ENCODE measurements at regions not wholly inside any gene's neighbourhood (a gene's known extent, or its start where the extent isn't known, plus 50 kb on each side); places are given as distances from the start of the nearest gene placed in this dataset.

DNA sequence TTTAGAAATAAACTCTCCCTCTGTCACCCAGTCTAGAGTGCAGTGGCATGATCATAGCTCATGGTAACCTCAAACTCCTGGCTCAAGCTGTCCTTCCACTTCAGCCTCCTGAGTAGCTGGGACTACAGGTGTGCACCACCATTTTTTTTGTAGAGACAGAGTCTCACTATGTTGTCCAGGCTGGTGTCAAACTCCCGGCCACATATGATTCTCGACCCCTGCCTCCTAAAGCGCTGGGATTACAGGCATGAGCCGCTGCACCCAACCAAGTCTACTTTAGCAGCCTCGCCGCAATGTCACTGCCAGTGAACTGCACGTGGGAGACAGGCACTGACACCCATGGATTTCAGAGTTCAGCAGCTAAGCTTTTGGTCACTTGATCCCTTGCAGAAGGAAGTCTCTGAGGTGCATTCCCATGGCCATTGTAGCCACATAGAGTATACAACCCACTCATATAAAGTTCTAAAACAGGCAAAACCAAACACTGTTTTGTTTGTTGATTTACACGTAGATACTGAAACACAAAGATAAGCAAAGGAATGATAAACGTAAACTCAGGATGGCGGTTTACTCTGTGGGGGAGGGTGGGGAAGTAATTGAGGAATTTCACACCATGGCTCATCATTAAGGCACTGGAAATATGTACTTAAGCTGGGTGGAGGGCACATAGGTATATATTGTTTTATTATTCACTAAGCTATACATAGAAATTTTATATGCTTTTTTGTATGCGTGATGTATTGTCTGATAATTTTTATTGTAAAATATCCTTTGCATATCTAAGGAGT lies 115.0 kb downstream of the MEX3B start:
- Mint-ChIP-seq H3K27me3 (ENCODE audit: insufficient read depth, low read depth) (peaks cover 2% of the 10 kb centered on the region), H3K36me3 (peaks cover 4% of the 10 kb centered on the region), H3K27ac (no peak overlapping the region)

GRCh38 chr15:81929557-81929956 lies 116.3 kb downstream of the MEX3B start:
- Histone ChIP-seq H3K79me2 (ENCODE audit: low read depth) (no peaks in the 10 kb centered on the region), H3F3A (ENCODE audit: low read depth) (peaks cover 4% of the 10 kb centered on the region), H4K20me1 (ENCODE audit: low read depth) (no peaks in the 10 kb centered on the region), H3K9me3 (ENCODE audit: low read depth) (no peaks in the 10 kb centered on the region), H2AFZ (replicated peaks) (no peak overlapping the region), H3K4me2 (no peak overlapping the region), H3K9ac (no peak overlapping the region), H3K4me1 (no peaks in the 10 kb centered on the region), H3K36me3 (no peaks in the 10 kb centered on the region), H3K27me3 (no peaks in the 10 kb centered on the region), H3K4me3 (no peak overlapping the region), H3K27ac (no peak overlapping the region)
- H3K9me3 Mint-ChIP-seq: peaks cover 6% of the 10 kb centered on the region
- no peaks in the 10 kb centered on the region for H3K4me1 Mint-ChIP-seq
- H3K4me3 Mint-ChIP-seq: no peak overlapping the region
- no peak for DNase-seq (ENCODE audit: low spot score)
- peaks cover 4% of the 10 kb centered on the region for H3K36me3 Mint-ChIP-seq
- peaks cover 2% of the 10 kb centered on the region for H3K27me3 Mint-ChIP-seq (ENCODE audit: insufficient read depth, low read depth)
- no peak for TF ChIP-seq EZH2phosphoT487 (IDR thresholded peaks at IDR 0.05)
- no peak for TF ChIP-seq EZH2 (IDR thresholded peaks at IDR 0.05)
- TF ChIP-seq CTCF (IDR thresholded peaks at IDR 0.05): no peak
- H3K27ac Mint-ChIP-seq: no peak overlapping the region

More for the DNA sequence above, 115.0 kb downstream of the MEX3B start:
- peaks cover 6% of the 10 kb centered on the region for H3K9me3 Mint-ChIP-seq
- TF ChIP-seq EZH2 (IDR thresholded peaks at IDR 0.05) (no peak), EZH2phosphoT487 (IDR thresholded peaks at IDR 0.05) (no peak), CTCF (IDR thresholded peaks at IDR 0.05) (no peak)
- H3F3A ChIP-seq (ENCODE audit: low read depth): peaks cover 4% of the 10 kb centered on the region
- no peak overlapping the region for H3K4me3 ChIP-seq
- no peak overlapping the region for H2AFZ ChIP-seq (replicated peaks)
- no peaks in the 10 kb centered on the region for H3K4me1 ChIP-seq
- H4K20me1 ChIP-seq (ENCODE audit: low read depth): no peaks in the 10 kb centered on the region
- H3K4me2 ChIP-seq: no peak overlapping the region
- H3K36me3 ChIP-seq: no peaks in the 10 kb centered on the region
- no peak overlapping the region for H3K4me3 Mint-ChIP-seq
- no peak overlapping the region for H3K27ac ChIP-seq
- no peaks in the 10 kb centered on the region for H3K4me1 Mint-ChIP-seq
- no peak overlapping the region for H3K9ac ChIP-seq
- no peaks in the 10 kb centered on the region for H3K9me3 ChIP-seq (ENCODE audit: low read depth)
- DNase-seq (ENCODE audit: low spot score): no peak
- no peaks in the 10 kb centered on the region for H3K27me3 ChIP-seq
- H3K79me2 ChIP-seq (ENCODE audit: low read depth): no peaks in the 10 kb centered on the region

DNA sequence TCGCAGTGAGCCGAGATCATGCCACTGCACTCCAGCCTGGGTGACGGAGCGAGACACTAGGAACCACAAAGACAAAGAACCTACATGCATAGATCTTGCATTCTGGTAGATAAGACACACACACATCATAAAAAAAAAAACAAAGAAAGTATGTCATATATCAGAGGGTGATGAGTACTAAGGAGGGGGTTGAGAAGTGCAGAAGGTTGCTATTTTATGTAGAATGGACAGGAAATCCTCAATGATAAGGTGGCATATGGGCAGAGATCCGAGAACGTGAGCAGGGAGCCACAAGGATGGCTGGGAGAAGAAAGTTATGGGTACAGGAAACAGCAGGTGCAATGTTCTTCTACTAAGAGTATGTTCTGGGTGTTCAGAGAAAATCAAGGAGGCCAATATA lies 118.8 kb downstream of the MEX3B start:
- no peak for DNase-seq (ENCODE audit: low spot score)
- Mint-ChIP-seq H3K36me3 (peaks cover 4% of the 10 kb centered on the region), H3K4me3 (no peak overlapping the region), H3K4me1 (no peaks in the 10 kb centered on the region), H3K9me3 (peaks cover 6% of the 10 kb centered on the region), H3K27me3 (ENCODE audit: insufficient read depth, low read depth) (peaks cover 2% of the 10 kb centered on the region), H3K27ac (no peak overlapping the region)
- Histone ChIP-seq H4K20me1 (ENCODE audit: low read depth) (no peaks in the 10 kb centered on the region), H3K4me1 (no peaks in the 10 kb centered on the region), H3K4me3 (no peak overlapping the region), H2AFZ (replicated peaks) (no peak overlapping the region), H3K9me3 (ENCODE audit: low read depth) (no peaks in the 10 kb centered on the region), H3K27ac (no peak overlapping the region), H3F3A (ENCODE audit: low read depth) (peaks cover 4% of the 10 kb centered on the region), H3K79me2 (ENCODE audit: low read depth) (no peaks in the 10 kb centered on the region), H3K36me3 (no peaks in the 10 kb centered on the region), H3K4me2 (no peak overlapping the region), H3K27me3 (no peaks in the 10 kb centered on the region), H3K9ac (no peak overlapping the region)
- no peak for TF ChIP-seq EZH2phosphoT487 (IDR thresholded peaks at IDR 0.05)
- TF ChIP-seq EZH2 (IDR thresholded peaks at IDR 0.05): no peak
- no peak for TF ChIP-seq CTCF (IDR thresholded peaks at IDR 0.05)

Data from neural progenitor cell (in vitro differentiated cells).